ENCODE measurements at regions not wholly inside any gene's neighbourhood (a gene's known extent, or its start where the extent isn't known, plus 50 kb on each side); places are given as distances from the start of the nearest gene placed in this dataset.

- no peak for DNase-seq
- Histone ChIP-seq H3K9me3 (replicated peaks) (no peaks in the 10 kb centered on the region), H3K4me1 (no peaks in the 10 kb centered on the region), H3K4me3 (no peak overlapping the region), H3K27ac (replicated peaks) (no peak overlapping the region), H3K27me3 (ENCODE audit: low read depth) (no peaks in the 10 kb centered on the region), H3K36me3 (no peaks in the 10 kb centered on the region)
- intact Hi-C loops (cut with micrococcal nuclease) = no loop called here
- TF ChIP-seq CTCF (IDR thresholded peaks at IDR 0.05; ENCODE audit: borderline replicate concordance) = no peak
Observed at GRCh38 chr16:52254746-52255145, 292.2 kb downstream of the TOX3 start.

- Histone ChIP-seq H3K4me3 (no peak overlapping the region), H3K9me3 (replicated peaks) (peaks cover 10% of the 10 kb centered on the region), H3K27ac (replicated peaks) (no peak overlapping the region), H3K36me3 (no peaks in the 10 kb centered on the region), H3K4me1 (no peaks in the 10 kb centered on the region), H3K27me3 (ENCODE audit: low read depth) (no peaks in the 10 kb centered on the region)
- DNase-seq = no peak
- TF ChIP-seq CTCF (IDR thresholded peaks at IDR 0.05; ENCODE audit: borderline replicate concordance) = no peak
- intact Hi-C loops (cut with micrococcal nuclease) = no loop called here
Observed at GRCh38 chr16:52252680-52253079, 294.3 kb downstream of the TOX3 start.

- Histone ChIP-seq H3K27me3 (ENCODE audit: low read depth) (no peaks in the 10 kb centered on the region), H3K4me3 (no peak overlapping the region), H3K4me1 (no peaks in the 10 kb centered on the region), H3K36me3 (no peaks in the 10 kb centered on the region), H3K9me3 (replicated peaks) (peaks cover 21% of the 10 kb centered on the region), H3K27ac (replicated peaks) (no peak overlapping the region)
- no peak for DNase-seq
- no peak for TF ChIP-seq CTCF (IDR thresholded peaks at IDR 0.05; ENCODE audit: borderline replicate concordance)
- intact Hi-C loops (cut with micrococcal nuclease) = no loop called here
Observed at GRCh38 chr16:52251495-52251894, 295.4 kb downstream of the TOX3 start.

GRCh38 chr16:52247737-52248136 lies 299.2 kb downstream of the TOX3 start:
- intact Hi-C loops (cut with micrococcal nuclease) = no loop called here
- Histone ChIP-seq H3K36me3 (no peaks in the 10 kb centered on the region), H3K27me3 (ENCODE audit: low read depth) (no peaks in the 10 kb centered on the region), H3K4me3 (no peak overlapping the region), H3K27ac (replicated peaks) (no peak overlapping the region), H3K4me1 (no peaks in the 10 kb centered on the region), H3K9me3 (replicated peaks) (peaks cover 30% of the 10 kb centered on the region)
- TF ChIP-seq CTCF (IDR thresholded peaks at IDR 0.05; ENCODE audit: borderline replicate concordance) = no peak
- DNase-seq = no peak

GRCh38 chr16:52238710-52239109 lies 308.2 kb downstream of the TOX3 start:
- no peak for TF ChIP-seq CTCF (IDR thresholded peaks at IDR 0.05; ENCODE audit: borderline replicate concordance)
- no peaks in the 10 kb centered on the region for H3K36me3 ChIP-seq
- no peaks in the 10 kb centered on the region for H3K9me3 ChIP-seq (replicated peaks)
- no peak overlapping the region for H3K27ac ChIP-seq (replicated peaks)
- H3K4me1 ChIP-seq = no peaks in the 10 kb centered on the region
- DNase-seq = no peak
- no peak overlapping the region for H3K4me3 ChIP-seq
- intact Hi-C loops (cut with micrococcal nuclease) = no loop called here
- no peaks in the 10 kb centered on the region for H3K27me3 ChIP-seq (ENCODE audit: low read depth)

GRCh38 chr16:52237823-52238222 lies 309.1 kb downstream of the TOX3 start:
- intact Hi-C loops (cut with micrococcal nuclease) = no loop called here
- no peaks in the 10 kb centered on the region for H3K9me3 ChIP-seq (replicated peaks)
- no peak for TF ChIP-seq CTCF (IDR thresholded peaks at IDR 0.05; ENCODE audit: borderline replicate concordance)

More at GRCh38 chr16:52237823-52238222, 309.1 kb downstream of the TOX3 start:
- Histone ChIP-seq H3K27me3 (ENCODE audit: low read depth) (no peaks in the 10 kb centered on the region), H3K4me1 (no peaks in the 10 kb centered on the region), H3K27ac (replicated peaks) (no peak overlapping the region), H3K36me3 (no peaks in the 10 kb centered on the region), H3K4me3 (no peak overlapping the region)
- no peak for DNase-seq

All from left ventricle myocardium inferior (tissue), 1 donor.